H1 (cell line): ENCODE measurements at regions not wholly inside any gene's neighbourhood (a gene's known extent, or its start where the extent isn't known, plus 50 kb on each side); places are given as distances from the start of the nearest gene placed in this dataset.

Experiments
- CEBPB ChIP-seq: IDR thresholded peaks from 2 replicates; pipeline ENCODE4 v1.6.1; 2012; ENCODE audit warnings: low read depth, low read length
- CTCF ChIP-seq, 3 experiments: IDR thresholded peaks; 1 replicate in 2 of 3; 2 replicates in 1 of 3; pipeline versions ENCODE4 v1.5.1 to v1.6.1; 2011; ENCODE audit warnings: low read length in 3 of 3, mild to moderate bottlenecking in 3 of 3, inconsistent platforms in 2 of 3, low read depth in 1 of 3, moderate library complexity in 1 of 3; ENCODE audit not compliant: insufficient read depth in 1 of 3; ENCODE audit errors: control extremely low read depth in 1 of 3
- GTF2F1 ChIP-seq: IDR thresholded peaks from 2 replicates; pipeline ENCODE4 v1.6.1; 2012; ENCODE audit warnings: low read depth, low read length, improper control_type of control experiment, borderline replicate concordance
- TAF1 ChIP-seq: IDR thresholded peaks from 2 replicates; pipeline ENCODE4 v1.6.1; 2011; ENCODE audit warnings: mild to moderate bottlenecking, low read depth, low read length
- TBP ChIP-seq: IDR thresholded peaks from 2 replicates; pipeline ENCODE4 v1.6.1; 2011; ENCODE audit warnings: low read depth, low read length, improper control_type of control experiment
- TCF12 ChIP-seq: IDR thresholded peaks from 2 replicates; pipeline ENCODE4 v1.6.1; 2011; ENCODE audit warnings: low read depth, mild to moderate bottlenecking, low read length

- TF ChIP-seq CTCF (IDR thresholded peaks at IDR 0.05; ENCODE audit: control extremely low read depth in 1 of 3, insufficient read depth in 1 of 3, low read depth in 1 of 3, low read length in 3 of 3) (no peak), TAF1 (no peak), TBP (no peak), CEBPB (no peak), TCF12 (no peak), GTF2F1 (no peak)
- TF ChIP-seq, all 59 proteins: peak for 0
Observed at GRCh38 chr17:64786337-64786736, 124.2 kb upstream of the SMURF2 start (continued).
